Muscle of leg (tissue), 3 donors: ENCODE measurements at regions not wholly inside any gene's neighbourhood (a gene's known extent, or its start where the extent isn't known, plus 50 kb on each side); places are given as distances from the start of the nearest gene placed in this dataset.

Source experiments
- DNase-seq: peaks from one replicate; pipeline ENCODE4 v3.0.0; 2013
- H3K27ac ChIP-seq: one replicate; pipeline ENCODE4 v1.5.1; 2013; ENCODE audit warnings: mild to moderate bottlenecking, low read length, control low read depth
- H3K27me3 ChIP-seq: one replicate; pipeline ENCODE4 v1.6.1; 2013; ENCODE audit warnings: low read length; ENCODE audit not compliant: control insufficient read depth, insufficient read depth
- H3K36me3 ChIP-seq: one replicate; pipeline ENCODE4 v1.6.1; 2013; ENCODE audit warnings: low read length; ENCODE audit not compliant: control insufficient read depth, insufficient read depth
- H3K4me1 ChIP-seq: one replicate; pipeline ENCODE4 v1.6.1; 2013; ENCODE audit warnings: low read length; ENCODE audit not compliant: control insufficient read depth, insufficient read depth
- H3K4me3 ChIP-seq: one replicate; pipeline ENCODE4 v1.5.1; 2013; ENCODE audit warnings: low read length, control low read depth
- H3K9me3 ChIP-seq: replicated peaks from 2 replicates; pipeline ENCODE4 v1.6.1; 2013; ENCODE audit warnings: low read depth, low read length; ENCODE audit not compliant: control insufficient read depth
- WGBS: methylation state at CpG from one replicate; pipeline ENCODE4 v1.1.5; 2013; ENCODE audit warnings: missing lambda C conversion rate; ENCODE audit not compliant: insufficient coverage; 5-methylcytosine and 5-hydroxymethylcytosine counted together

DNA sequence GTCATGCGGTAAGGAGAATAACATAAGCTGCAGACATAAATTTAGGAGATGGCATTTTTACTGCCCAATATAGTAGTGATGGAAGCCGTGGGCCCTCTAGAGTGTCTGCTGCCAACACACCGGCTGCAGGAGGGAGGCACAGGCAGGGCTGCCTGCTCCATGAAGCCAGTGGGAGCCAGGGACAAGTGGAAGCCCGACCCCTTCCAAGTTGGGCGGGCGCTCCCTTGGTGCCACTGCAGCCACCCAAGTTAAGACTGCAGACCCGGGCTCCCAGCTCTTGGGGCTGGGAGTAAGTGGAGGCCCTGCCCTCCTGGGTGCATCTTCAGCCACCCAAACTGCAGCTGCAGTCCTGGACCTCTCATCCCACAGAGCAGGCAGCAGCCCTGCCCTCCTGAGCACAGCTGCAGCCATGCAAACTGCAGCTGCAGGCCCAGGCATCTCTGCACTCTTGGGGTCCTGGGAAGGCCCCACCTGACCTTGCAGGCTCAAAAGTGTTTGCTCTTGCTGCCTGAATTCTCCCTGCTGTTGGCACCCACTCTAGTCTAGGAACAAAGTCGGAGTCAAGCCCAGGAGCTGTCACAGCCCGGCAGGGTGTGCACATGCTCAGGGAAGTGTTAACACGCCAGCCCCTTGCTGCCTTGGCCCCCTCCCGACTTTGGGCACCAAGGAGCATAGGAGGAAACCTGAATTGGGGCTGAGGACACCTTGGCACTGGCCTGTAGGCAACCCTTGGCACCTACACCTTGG lies 437.2 kb upstream of the PRMT6 start:
- H3K36me3 ChIP-seq = no peaks in the 10 kb centered on the region
- 81% methylated on average over 10 of the region's 11 CpGs for WGBS
- DNase-seq = no peak

DNA sequence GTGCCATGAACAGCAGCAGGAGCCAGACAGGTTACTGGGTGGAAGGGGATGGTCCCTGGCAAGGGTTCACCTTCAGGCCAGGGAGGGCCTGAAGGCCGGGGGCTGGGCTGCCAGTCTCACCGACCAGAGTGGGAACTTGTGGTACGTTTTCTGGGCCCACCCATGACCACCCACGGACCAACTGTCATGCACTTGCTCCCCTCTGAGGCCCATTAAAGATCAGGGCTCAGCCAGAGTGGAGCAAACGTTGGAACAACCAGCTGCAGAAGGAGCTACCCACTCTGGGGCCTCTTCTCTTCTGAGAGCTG lies 436.7 kb upstream of the PRMT6 start:
- WGBS = 56% methylated on average over 5 of the region's 5 CpGs
- Histone ChIP-seq H3K4me1 (no peaks in the 10 kb centered on the region), H3K27ac (no peak overlapping the region), H3K4me3 (no peak overlapping the region), H3K27me3 (no peaks in the 10 kb centered on the region), H3K9me3 (no peaks in the 10 kb centered on the region), H3K36me3 (no peaks in the 10 kb centered on the region)
- DNase-seq = no peak

More for the DNA sequence above, 437.2 kb upstream of the PRMT6 start:
- no peaks in the 10 kb centered on the region for H3K27me3 ChIP-seq
- no peaks in the 10 kb centered on the region for H3K9me3 ChIP-seq
- H3K4me1 ChIP-seq = no peaks in the 10 kb centered on the region
- no peak overlapping the region for H3K4me3 ChIP-seq
- H3K27ac ChIP-seq = no peak overlapping the region

DNA sequence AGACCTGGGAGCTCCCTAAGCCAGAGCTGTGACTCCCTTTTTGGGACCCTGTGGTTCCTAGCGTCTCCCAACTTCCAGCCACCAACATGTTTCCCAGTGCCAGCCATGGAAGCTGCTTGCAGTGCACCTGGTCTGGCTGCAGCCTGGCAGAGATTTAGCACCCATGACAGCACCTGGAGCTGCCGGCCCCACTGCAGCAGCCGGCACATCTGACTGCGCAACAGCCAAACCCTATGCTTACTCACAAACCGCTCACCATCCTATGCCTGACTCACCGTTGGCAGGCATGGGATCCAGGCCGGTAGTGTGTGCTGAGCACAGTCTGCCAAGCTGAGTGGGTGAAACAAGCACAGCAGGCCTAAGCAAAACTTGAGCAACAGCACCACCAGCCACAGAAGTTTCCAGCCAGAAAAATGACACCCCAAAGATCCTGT lies 435.9 kb upstream of the PRMT6 start:
- Histone ChIP-seq H3K36me3 (no peaks in the 10 kb centered on the region), H3K4me1 (no peaks in the 10 kb centered on the region), H3K4me3 (no peak overlapping the region), H3K9me3 (no peaks in the 10 kb centered on the region), H3K27ac (no peak overlapping the region), H3K27me3 (no peaks in the 10 kb centered on the region)
- DNase-seq = no peak
- 84% methylated on average over 4 of the region's 7 CpGs for WGBS

DNA sequence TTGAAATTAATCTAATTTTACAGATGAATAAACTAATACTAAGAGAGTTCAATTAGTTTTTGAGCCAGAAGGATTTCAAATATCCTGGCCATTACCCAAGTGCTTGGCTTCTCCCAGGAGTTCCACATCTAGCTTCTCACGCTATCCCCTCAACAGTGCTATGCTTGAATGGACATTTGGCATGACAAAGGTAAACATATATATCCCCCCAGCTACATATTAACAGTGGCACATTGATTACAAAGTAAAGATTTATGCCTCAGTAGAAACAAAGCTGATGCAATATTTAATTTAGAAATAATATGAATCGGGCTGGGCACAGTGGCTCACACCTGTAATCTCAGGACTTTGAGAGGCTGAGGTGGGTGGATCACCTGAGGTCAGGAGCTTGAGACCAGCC lies 434.6 kb upstream of the PRMT6 start:
- H3K4me1 ChIP-seq = no peaks in the 10 kb centered on the region
- no peaks in the 10 kb centered on the region for H3K36me3 ChIP-seq
- no CpG with 5 or more reads among the region's 2 CpGs for WGBS
- no peaks in the 10 kb centered on the region for H3K9me3 ChIP-seq
- H3K27me3 ChIP-seq = no peaks in the 10 kb centered on the region
- no peak overlapping the region for H3K4me3 ChIP-seq
- DNase-seq = no peak
- H3K27ac ChIP-seq = no peak overlapping the region

DNA sequence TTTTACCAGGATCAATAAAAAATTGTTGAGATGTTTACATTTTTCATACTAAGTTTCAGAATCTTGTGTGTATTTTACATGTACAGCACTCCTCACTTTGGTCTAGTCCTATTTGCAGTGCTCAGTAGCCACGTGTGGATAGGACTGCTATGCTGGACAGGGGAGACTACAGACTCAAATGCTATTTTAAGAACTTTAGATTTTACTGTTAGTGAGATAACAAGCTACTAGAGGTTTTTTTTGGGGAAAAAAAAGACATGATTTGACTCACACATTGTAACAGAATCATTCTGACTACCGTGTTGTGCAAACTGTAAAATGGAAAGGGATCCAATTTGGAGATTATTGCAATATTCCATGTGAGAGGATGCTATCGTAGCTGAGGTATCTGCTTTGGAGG lies 418.9 kb upstream of the PRMT6 start:
- Histone ChIP-seq H3K4me1 (no peaks in the 10 kb centered on the region), H3K9me3 (no peaks in the 10 kb centered on the region), H3K4me3 (no peak overlapping the region), H3K36me3 (no peaks in the 10 kb centered on the region), H3K27ac (no peak overlapping the region), H3K27me3 (no peaks in the 10 kb centered on the region)
- no peak for DNase-seq
- WGBS = 100% methylated on average over 1 of the region's 3 CpGs

DNA sequence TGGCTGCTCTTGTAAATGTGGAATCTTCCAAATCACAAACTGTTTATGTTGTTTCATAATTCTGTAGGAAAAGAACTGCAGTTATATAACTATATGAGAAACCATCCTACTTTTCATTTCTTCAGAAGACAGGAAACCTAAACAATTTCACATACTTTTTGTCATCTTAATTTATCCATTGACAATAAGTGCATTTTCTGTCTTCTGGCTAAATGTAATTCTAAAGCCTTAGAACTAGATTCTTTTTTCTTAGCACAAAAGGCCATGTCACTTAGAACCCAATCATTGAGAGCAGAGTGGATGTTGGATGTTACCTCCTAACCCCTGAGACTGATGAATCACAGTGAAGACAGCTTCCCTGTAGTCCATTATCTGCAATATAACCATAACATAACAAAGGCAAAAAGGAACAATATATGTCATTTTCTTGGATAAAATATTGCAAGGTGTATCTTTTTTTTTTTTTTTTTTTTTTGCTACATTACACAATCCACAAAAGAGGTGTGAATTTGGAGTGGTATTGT lies 410.2 kb upstream of the PRMT6 start:
- no peaks in the 10 kb centered on the region for H3K9me3 ChIP-seq
- no peaks in the 10 kb centered on the region for H3K36me3 ChIP-seq
- no peak overlapping the region for H3K4me3 ChIP-seq
- no peaks in the 10 kb centered on the region for H3K4me1 ChIP-seq
- H3K27me3 ChIP-seq = no peaks in the 10 kb centered on the region
- DNase-seq = no peak
- no peak overlapping the region for H3K27ac ChIP-seq

DNA sequence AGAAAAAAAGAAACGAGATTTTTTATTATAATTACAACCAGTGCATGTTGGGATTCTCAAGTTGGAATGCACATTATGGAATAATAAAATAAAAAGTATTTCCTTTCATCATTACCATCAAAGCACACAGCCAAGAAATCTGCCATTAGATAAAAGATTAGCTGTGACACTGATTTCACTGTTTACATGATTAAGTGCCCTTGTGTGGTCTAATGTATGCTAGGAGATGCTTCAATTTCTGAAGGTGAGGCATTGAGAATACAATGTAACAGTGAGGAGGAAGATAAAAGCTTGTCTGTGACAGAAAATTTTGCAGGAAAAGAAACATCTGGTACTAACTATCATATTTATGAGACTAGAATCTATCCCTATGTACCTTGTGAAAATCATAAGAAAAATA lies 409.7 kb upstream of the PRMT6 start:
- no peaks in the 10 kb centered on the region for H3K4me1 ChIP-seq
- no peak overlapping the region for H3K4me3 ChIP-seq
- no peaks in the 10 kb centered on the region for H3K27me3 ChIP-seq
- no peak overlapping the region for H3K27ac ChIP-seq
- no CpG with 5 or more reads among the region's 1 CpG for WGBS
- no peaks in the 10 kb centered on the region for H3K9me3 ChIP-seq
- no peaks in the 10 kb centered on the region for H3K36me3 ChIP-seq
- no peak for DNase-seq

DNA sequence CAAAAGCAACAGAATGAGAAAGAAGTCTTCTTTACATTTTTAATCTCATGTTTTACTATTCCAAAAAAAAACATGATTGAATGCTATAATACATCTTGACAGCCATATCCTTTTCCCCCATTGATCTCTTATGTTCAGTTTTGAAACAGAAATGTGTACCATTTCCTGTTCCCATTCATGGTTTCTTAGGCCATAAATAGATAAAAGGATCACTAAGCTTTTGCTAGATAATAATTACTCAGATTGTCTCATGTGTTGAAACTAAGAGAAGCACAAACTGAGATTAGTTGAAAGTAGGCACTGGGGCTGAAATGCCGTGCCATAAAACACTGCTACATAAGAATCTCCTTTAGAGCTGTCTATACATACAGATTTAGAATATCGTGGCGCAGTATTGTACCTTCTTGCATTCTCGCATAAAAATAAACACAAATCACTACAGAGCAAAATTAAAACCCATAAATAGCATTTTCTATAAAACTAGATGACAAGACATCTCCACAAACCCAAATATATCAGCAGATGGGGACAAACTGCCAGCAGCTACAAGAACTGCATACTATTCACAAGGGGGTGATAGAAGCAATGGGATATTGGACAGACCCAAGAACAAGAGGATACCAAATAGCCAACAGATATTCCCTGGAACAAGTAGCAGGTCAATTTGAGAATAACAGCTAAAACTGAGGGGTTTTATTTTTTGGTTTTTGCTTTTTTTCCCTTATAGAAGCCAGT lies 405.3 kb upstream of the PRMT6 start:
- H3K9me3 ChIP-seq = no peaks in the 10 kb centered on the region
- no peaks in the 10 kb centered on the region for H3K36me3 ChIP-seq
- H3K27me3 ChIP-seq = no peaks in the 10 kb centered on the region
- no CpG with 5 or more reads among the region's 4 CpGs for WGBS
- H3K27ac ChIP-seq = no peak overlapping the region
- no peaks in the 10 kb centered on the region for H3K4me1 ChIP-seq
- DNase-seq = peak; percentile 54
- H3K4me3 ChIP-seq = no peak overlapping the region

DNA sequence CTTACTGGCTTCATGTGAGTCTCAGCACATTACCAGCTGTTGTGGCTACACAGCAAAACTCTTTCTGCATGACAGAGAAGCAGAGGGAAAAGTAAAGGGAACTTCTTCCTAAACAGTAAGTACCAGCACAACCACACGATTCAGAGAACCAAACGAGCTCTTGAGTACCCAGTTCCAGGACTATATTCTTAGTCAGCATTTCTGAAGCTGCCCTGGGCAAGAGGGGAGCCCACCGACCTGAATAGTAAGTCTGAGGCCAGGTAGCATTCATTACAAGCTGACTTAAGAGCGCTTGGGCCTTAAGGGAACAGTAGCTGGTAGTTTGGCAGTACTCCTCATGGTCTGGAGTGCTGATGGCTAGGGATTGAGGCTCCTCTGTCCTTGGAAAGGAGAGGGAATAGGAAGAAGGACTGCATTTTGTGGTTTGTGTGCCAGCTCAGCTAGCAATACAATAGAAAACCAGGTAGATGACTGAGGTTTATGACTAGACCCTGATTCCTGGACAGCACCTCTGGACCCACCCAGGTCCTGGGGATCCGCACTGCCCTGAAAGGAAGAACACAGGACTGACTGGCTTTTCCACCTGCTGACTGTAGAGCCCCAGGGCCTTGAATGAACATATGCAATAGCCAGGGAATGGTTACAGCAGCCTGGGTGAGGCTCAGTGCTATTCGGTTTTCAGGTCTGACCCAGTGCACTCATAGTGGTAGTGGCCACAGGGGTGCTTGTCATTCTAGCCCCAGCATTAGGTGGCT lies 396.8 kb upstream of the PRMT6 start:
- WGBS = 78% methylated on average over 6 of the region's 6 CpGs
- no peak overlapping the region for H3K27ac ChIP-seq
- no peak overlapping the region for H3K4me3 ChIP-seq
- peaks cover 2% of the 10 kb centered on the region for H3K9me3 ChIP-seq
- no peaks in the 10 kb centered on the region for H3K27me3 ChIP-seq
- no peak for DNase-seq
- no peaks in the 10 kb centered on the region for H3K36me3 ChIP-seq
- no peaks in the 10 kb centered on the region for H3K4me1 ChIP-seq

DNA sequence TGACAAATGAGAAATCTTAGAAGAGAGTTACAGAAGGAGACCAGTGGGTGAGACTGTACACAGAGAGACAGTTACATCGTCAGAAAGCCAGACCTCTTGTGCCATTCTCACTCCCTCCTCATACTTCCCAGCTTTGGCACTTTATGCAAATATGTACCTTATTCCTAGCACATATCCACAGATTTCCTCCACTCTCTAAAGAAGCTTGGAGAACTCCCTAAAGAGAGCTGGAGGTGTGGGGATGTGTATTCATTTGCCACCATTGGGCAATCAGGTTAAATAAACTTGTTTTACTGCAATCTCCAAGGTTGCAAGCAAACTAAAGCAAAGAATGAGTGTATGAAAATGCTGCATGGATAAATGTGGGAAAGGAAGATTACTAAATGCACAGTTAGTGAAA lies 380.9 kb upstream of the PRMT6 start:
- Histone ChIP-seq H3K27me3 (no peaks in the 10 kb centered on the region), H3K4me3 (no peak overlapping the region), H3K4me1 (no peaks in the 10 kb centered on the region), H3K36me3 (no peaks in the 10 kb centered on the region), H3K9me3 (no peaks in the 10 kb centered on the region), H3K27ac (no peak overlapping the region)
- no CpG with 5 or more reads among the region's 1 CpG for WGBS
- no peak for DNase-seq
